Esophagus muscularis mucosa (tissue), 3 donors: ENCODE measurements at regions not wholly inside any gene's neighbourhood (a gene's known extent, or its start where the extent isn't known, plus 50 kb on each side); places are given as distances from the start of the nearest gene placed in this dataset.

Source experiments
- POLR2A ChIP-seq: fragments of 450-650 bp; IDR thresholded peaks from one replicate; pipeline ENCODE4 v1.6.1; 2017; ENCODE audit warnings: antibody characterized with exemption, moderate library complexity, mild to moderate bottlenecking, low read depth
- POLR2AphosphoS5 ChIP-seq, 2 donors: sonication (generic); formaldehyde crosslinking; IDR thresholded peaks; one replicate each; pipeline ENCODE4 v1.6.1; 2017; ENCODE audit warnings: antibody characterized with exemption in 2 of 2
- TF ChIP-seq, protein P1 (sequence below), 3 experiments: fragments of 200-600 bp in 2 of 3; fragments of 450-650 bp in 1 of 3; sonication (generic) in 2 of 3; IDR thresholded peaks; one replicate each; pipeline ENCODE4 v1.5.1; 2017 to 2019; ENCODE audit warnings: antibody characterized with exemption in 3 of 3, mild to moderate bottlenecking in 2 of 3, moderate library complexity in 1 of 3

DNA sequence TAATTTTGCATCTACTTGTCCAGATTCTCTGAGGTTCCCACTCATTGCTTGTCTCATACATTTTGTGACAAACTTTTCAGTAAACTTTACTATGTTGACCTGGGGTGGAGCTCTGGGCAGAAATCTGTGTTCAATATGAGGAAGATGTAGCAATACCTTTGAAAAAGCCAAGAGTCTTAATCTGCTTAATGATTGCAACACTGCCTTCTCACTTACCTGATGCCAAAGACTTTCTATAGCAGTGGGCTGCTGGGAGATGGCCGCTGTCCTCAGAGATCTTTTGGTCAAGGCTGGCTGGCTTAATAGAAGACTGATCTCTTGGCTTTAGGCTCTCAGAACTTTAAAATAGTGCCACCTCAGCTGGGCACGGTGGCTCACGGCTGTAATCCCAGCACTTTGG is 70.1 kb upstream of the RBM24 start:
- TF ChIP-seq, protein P1, sequence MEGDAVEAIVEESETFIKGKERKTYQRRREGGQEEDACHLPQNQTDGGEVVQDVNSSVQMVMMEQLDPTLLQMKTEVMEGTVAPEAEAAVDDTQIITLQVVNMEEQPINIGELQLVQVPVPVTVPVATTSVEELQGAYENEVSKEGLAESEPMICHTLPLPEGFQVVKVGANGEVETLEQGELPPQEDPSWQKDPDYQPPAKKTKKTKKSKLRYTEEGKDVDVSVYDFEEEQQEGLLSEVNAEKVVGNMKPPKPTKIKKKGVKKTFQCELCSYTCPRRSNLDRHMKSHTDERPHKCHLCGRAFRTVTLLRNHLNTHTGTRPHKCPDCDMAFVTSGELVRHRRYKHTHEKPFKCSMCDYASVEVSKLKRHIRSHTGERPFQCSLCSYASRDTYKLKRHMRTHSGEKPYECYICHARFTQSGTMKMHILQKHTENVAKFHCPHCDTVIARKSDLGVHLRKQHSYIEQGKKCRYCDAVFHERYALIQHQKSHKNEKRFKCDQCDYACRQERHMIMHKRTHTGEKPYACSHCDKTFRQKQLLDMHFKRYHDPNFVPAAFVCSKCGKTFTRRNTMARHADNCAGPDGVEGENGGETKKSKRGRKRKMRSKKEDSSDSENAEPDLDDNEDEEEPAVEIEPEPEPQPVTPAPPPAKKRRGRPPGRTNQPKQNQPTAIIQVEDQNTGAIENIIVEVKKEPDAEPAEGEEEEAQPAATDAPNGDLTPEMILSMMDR (IDR thresholded peaks at IDR 0.05) = no peak
- TF ChIP-seq POLR2A (no peak), POLR2AphosphoS5 (IDR thresholded peaks at IDR 0.05) (no peak)
